SH-SY5Y (cell line): ENCODE measurements at regions not wholly inside any gene's neighbourhood (a gene's known extent, or its start where the extent isn't known, plus 50 kb on each side); places are given as distances from the start of the nearest gene placed in this dataset.

ENCODE experiments used
- GATA2 ChIP-seq: IDR thresholded peaks from 2 replicates; pipeline ENCODE4 v1.6.1; 2011; ENCODE audit warnings: mild to moderate bottlenecking, low read depth, low read length
- GATA3 ChIP-seq: IDR thresholded peaks from 2 replicates; pipeline ENCODE4 v1.6.1; 2011; ENCODE audit warnings: low read depth, mild to moderate bottlenecking, low read length, moderate library complexity

DNA sequence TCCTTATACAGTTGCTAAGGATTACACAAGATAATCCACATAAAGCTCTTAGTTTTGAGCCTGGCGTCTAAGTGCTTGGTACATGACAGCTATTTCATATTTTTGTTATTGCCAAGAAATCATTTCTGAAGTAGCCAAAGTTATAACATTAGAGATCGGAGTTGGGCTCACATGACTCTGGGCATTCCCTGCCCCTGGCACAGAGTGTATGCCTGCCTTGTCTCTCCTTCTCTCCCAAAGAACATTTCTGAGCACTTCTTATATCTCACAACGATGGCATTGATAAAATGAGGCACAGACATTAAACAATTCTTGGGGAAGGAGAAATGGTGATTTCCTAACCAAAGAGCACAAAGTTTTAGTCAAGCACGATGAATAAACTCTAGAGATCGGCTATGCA is 87.7 kb upstream of the DDX18 start:
- no peak for TF ChIP-seq GATA2

- no peak for TF ChIP-seq GATA2
- no peak for TF ChIP-seq GATA3
Observed at GRCh38 chr2:117737846-117738245, 76.6 kb upstream of the DDX18 start.

GRCh38 chr2:117738991-117739839 is 75.3 kb upstream of the DDX18 start:
- TF ChIP-seq GATA2 (no peak), GATA3 (no peak)

DNA sequence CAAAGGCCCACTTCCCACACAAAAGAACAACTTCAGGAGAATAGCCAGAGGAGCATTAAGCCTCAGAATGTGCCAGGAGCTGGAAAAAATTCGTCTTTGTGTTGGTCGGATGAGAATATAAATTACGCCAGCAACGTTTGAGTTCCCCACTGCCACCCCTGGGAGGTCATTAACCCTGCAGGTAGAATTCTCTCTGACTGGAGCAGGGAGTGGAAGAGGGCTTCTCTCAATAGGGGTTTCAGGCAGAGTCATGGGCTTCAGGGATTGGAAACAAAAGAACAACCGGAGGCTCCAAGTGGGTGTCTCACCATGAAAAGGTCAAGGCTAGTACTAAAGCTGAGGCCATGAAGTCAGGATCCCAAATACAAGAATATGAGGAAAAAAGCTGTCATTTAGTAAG is 69.0 kb upstream of the DDX18 start:
- TF ChIP-seq GATA3 (no peak), GATA2 (no peak)

GRCh38 chr2:117755768-117756167 is 58.7 kb upstream of the DDX18 start:
- TF ChIP-seq GATA3 (no peak), GATA2 (no peak)

GRCh38 chr2:117760916-117761315 is 53.6 kb upstream of the DDX18 start:
- no peak for TF ChIP-seq GATA2
- TF ChIP-seq GATA3 = no peak

GRCh38 chr2:117762454-117762853 is 52.0 kb upstream of the DDX18 start:
- no peak for TF ChIP-seq GATA2
- no peak for TF ChIP-seq GATA3

DNA sequence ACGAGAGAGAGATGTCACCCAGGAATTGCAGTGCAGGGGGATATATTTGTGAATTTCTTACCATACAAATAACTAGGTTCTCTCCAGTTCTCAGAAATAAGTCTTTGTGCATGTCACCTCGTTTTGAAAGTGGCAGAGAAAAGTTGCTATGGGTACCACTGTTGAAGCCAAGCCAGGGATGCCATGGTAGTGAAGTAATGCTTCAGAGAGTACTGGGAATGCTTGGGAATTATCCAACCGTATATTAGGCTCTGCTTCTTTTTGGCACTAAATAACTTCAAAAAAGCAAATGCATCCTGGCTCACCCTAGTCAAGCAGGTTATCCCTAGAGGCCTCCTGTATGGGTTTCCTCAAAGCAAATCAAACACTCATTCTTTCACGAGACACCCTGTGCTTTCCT is 50.7 kb upstream of the DDX18 start:
- TF ChIP-seq GATA3 = no peak
- TF ChIP-seq GATA2 = no peak
